ENCODE measurements at regions not wholly inside any gene's neighbourhood (a gene's known extent, or its start where the extent isn't known, plus 50 kb on each side); places are given as distances from the start of the nearest gene placed in this dataset.

DNA sequence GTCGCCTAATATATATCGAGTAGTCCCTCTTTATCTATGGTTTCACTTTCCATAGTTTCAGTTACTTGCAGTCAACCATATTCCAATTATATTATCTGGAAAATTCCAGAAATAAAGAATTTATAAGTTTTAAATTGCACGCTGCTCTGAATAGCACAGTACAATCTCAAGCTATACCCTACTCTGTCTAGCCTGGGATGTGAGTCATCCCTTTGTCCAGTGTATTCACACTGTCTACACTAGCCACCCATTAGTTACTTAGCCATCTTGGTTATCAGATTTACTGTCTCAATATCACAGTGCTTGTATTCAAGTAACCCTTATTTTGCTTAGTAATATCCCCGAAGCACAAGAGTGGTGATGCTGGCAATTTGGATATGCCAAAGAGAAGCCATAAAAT is 72.1 kb upstream of the EOMES start:
- Histone ChIP-seq H3K9ac (replicated peaks; ENCODE audit: extremely low read depth, insufficient read depth, low read length) (no peak overlapping the region), H3K4me3 (replicated peaks in 1 of 3; ENCODE audit: insufficient read depth in 1 of 3, low read depth in 1 of 3, low read length in 3 of 3) (no peak overlapping the region), H3K4me2 (ENCODE audit: insufficient read depth, low read length) (no peak overlapping the region), H4K20me1 (replicated peaks; ENCODE audit: control insufficient read depth, extremely low read depth, insufficient read depth, low read length) (no peaks in the 10 kb centered on the region), H3K9me1 (replicated peaks; ENCODE audit: control insufficient read depth, extremely low read depth, insufficient read depth, low read length) (no peaks in the 10 kb centered on the region), H3K27me3 (ENCODE audit: control insufficient read depth in 2 of 2, insufficient read depth in 2 of 2, low read length in 2 of 2) (no peaks in the 10 kb centered on the region), H3K36me3 (ENCODE audit: control insufficient read depth in 2 of 2, extremely low read depth in 1 of 2, insufficient read depth in 2 of 2, low read length in 2 of 2) (no peaks in the 10 kb centered on the region), H3K27ac (ENCODE audit: insufficient read depth, low read depth, low read length) (no peak overlapping the region), H2AFZ (ENCODE audit: low read depth, low read length) (no peak overlapping the region), H3K4me1 (ENCODE audit: control insufficient read depth, extremely low read depth, insufficient read depth, low read length) (no peaks in the 10 kb centered on the region), H3K79me2 (ENCODE audit: control insufficient read depth, insufficient read depth, low read length) (no peaks in the 10 kb centered on the region), H3K9me3 (replicated peaks; ENCODE audit: control insufficient read depth, insufficient read depth, low read length) (no peaks in the 10 kb centered on the region)
- TF ChIP-seq GATA2 (IDR thresholded peaks at IDR 0.05; ENCODE audit: insufficient read depth, insufficient read length, low read depth, low read length) = no peak
- BruUV-seq (replicated peaks) = no TSS peak
- FAIRE-seq (no peak), DNase-seq (ENCODE audit: low read depth, low spot score) (no peak)
- ChIA-PET POLR2A (no interaction called here), CTCF (no interaction called here)
- dilution Hi-C loops (cut with MboI; ENCODE audit: extremely low pct_ligation_motif_present, low sequenced_read_pairs) = no loop called here
- intact Hi-C loops (cut with micrococcal nuclease) = no loop called here

DNA sequence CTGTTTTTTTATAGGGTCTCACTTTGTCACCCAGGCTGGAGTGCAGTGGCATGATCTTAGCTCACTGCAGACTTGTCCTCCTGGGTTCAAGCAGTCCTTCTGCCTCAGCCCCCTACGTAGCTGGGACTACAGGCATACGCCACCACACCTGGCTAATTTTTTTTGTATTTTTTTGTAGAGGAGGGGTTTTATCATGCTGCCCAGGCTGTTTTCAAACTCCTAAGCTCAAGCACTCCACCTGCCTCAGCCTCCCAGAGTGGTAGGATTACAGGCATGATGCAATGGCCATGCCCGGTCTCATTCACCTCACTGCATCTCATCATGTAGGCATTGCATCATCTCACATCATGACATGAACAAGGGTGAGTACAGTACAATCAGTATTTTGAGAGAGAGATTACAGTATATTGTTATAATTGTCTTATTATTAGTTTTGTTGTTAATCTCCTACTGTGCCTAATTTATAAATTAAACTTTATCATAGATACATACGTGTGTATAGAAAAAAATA is 74.3 kb upstream of the EOMES start:
- dilution Hi-C loops (cut with MboI; ENCODE audit: extremely low pct_ligation_motif_present, low sequenced_read_pairs) = no loop called here
- Histone ChIP-seq H3K27me3 (ENCODE audit: control insufficient read depth in 2 of 2, insufficient read depth in 2 of 2, low read length in 2 of 2) (no peaks in the 10 kb centered on the region), H3K27ac (ENCODE audit: insufficient read depth, low read depth, low read length) (no peak overlapping the region), H4K20me1 (replicated peaks; ENCODE audit: control insufficient read depth, extremely low read depth, insufficient read depth, low read length) (no peaks in the 10 kb centered on the region), H3K4me1 (ENCODE audit: control insufficient read depth, extremely low read depth, insufficient read depth, low read length) (no peaks in the 10 kb centered on the region), H3K79me2 (ENCODE audit: control insufficient read depth, insufficient read depth, low read length) (no peaks in the 10 kb centered on the region), H3K9me1 (replicated peaks; ENCODE audit: control insufficient read depth, extremely low read depth, insufficient read depth, low read length) (no peaks in the 10 kb centered on the region), H3K36me3 (ENCODE audit: control insufficient read depth in 2 of 2, extremely low read depth in 1 of 2, insufficient read depth in 2 of 2, low read length in 2 of 2) (no peaks in the 10 kb centered on the region), H3K9ac (replicated peaks; ENCODE audit: extremely low read depth, insufficient read depth, low read length) (no peak overlapping the region), H3K4me3 (replicated peaks in 1 of 3; ENCODE audit: insufficient read depth in 1 of 3, low read depth in 1 of 3, low read length in 3 of 3) (no peak overlapping the region), H3K9me3 (replicated peaks; ENCODE audit: control insufficient read depth, insufficient read depth, low read length) (no peaks in the 10 kb centered on the region), H3K4me2 (ENCODE audit: insufficient read depth, low read length) (no peak overlapping the region), H2AFZ (ENCODE audit: low read depth, low read length) (no peak overlapping the region)
- intact Hi-C loops (cut with micrococcal nuclease) = no loop called here
- BruUV-seq (replicated peaks) = no TSS peak
- no peak for DNase-seq (ENCODE audit: low read depth, low spot score)
- POLR2A ChIA-PET = no interaction called here
- TF ChIP-seq, protein P1, sequence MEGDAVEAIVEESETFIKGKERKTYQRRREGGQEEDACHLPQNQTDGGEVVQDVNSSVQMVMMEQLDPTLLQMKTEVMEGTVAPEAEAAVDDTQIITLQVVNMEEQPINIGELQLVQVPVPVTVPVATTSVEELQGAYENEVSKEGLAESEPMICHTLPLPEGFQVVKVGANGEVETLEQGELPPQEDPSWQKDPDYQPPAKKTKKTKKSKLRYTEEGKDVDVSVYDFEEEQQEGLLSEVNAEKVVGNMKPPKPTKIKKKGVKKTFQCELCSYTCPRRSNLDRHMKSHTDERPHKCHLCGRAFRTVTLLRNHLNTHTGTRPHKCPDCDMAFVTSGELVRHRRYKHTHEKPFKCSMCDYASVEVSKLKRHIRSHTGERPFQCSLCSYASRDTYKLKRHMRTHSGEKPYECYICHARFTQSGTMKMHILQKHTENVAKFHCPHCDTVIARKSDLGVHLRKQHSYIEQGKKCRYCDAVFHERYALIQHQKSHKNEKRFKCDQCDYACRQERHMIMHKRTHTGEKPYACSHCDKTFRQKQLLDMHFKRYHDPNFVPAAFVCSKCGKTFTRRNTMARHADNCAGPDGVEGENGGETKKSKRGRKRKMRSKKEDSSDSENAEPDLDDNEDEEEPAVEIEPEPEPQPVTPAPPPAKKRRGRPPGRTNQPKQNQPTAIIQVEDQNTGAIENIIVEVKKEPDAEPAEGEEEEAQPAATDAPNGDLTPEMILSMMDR (IDR thresholded peaks at IDR 0.05; ENCODE audit: extremely low read depth in 1 of 2, insufficient read depth in 1 of 2, low read depth in 1 of 2, low read length in 2 of 2) = no peak
- no peak for TF ChIP-seq EZH2 (IDR thresholded peaks at IDR 0.05; ENCODE audit: borderline replicate concordance, low read depth, low read length, severe bottlenecking)
- TF ChIP-seq, protein P2, sequence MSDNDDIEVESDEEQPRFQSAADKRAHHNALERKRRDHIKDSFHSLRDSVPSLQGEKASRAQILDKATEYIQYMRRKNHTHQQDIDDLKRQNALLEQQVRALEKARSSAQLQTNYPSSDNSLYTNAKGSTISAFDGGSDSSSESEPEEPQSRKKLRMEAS (IDR thresholded peaks at IDR 0.05; ENCODE audit: insufficient read depth, insufficient read length) = no peak
- no peak for TF ChIP-seq POLR2AphosphoS5 (IDR thresholded peaks at IDR 0.05; ENCODE audit: insufficient read depth, low read depth, low read length)
- no peak for TF ChIP-seq MYC (IDR thresholded peaks at IDR 0.05; ENCODE audit: low read depth, low read length)
- no peak for TF ChIP-seq GATA2 (IDR thresholded peaks at IDR 0.05; ENCODE audit: insufficient read depth, insufficient read length, low read depth, low read length)
- TF ChIP-seq FOS (IDR thresholded peaks at IDR 0.05; ENCODE audit: borderline replicate concordance, insufficient read depth, low read length) = no peak
- no peak for TF ChIP-seq POLR2A (IDR thresholded peaks at IDR 0.05; ENCODE audit: low read depth, low read length)
- no peak for TF ChIP-seq JUN (IDR thresholded peaks at IDR 0.05; ENCODE audit: borderline replicate concordance, insufficient read depth, insufficient read length, low read depth)
- CTCF ChIA-PET = no interaction called here
- FAIRE-seq = no peak
